CD4-positive, alpha-beta T cell (primary cell): ENCODE measurements at regions not wholly inside any gene's neighbourhood (a gene's known extent, or its start where the extent isn't known, plus 50 kb on each side); places are given as distances from the start of the nearest gene placed in this dataset.

Source experiments
- ATAC-seq: fragments of 200-7000 bp; cut with Tn5 transposase; one replicate; pipeline ENCODE4 v1.10.0; 2022; ENCODE audit warnings: mild to moderate bottlenecking; ENCODE audit not compliant: poor library complexity
- CTCF ChIA-PET: fragments of 350-600 bp; sonication (Branson Sonifier 250); formaldehyde crosslinking; loops from one replicate; lab custom pipeline; 2021; ENCODE audit warnings: antibody characterized with exemption, inconsistent platforms; lab: Charles Lee
- POLR2A ChIA-PET: fragments of 350-600 bp; sonication (Branson Sonifier 250); formaldehyde crosslinking; loops from one replicate; lab custom pipeline; 2021; ENCODE audit warnings: antibody characterized with exemption, inconsistent platforms; lab: Charles Lee
- DNase-seq, 14 experiments: peaks; one replicate each; pipeline ENCODE4 v3.0.0-alpha.2; 2013 to 2020; ENCODE audit warnings: mixed read lengths in 2 of 14
- H3K27ac ChIP-seq, 2 donors: one replicate each; pipeline versions ENCODE4 v1.5.1 to v1.7.0; 2013; ENCODE audit warnings: low read length in 2 of 2, low read depth in 1 of 2, mild to moderate bottlenecking in 1 of 2
- H3K27me3 ChIP-seq, 2 experiments: 1 replicate in 1 of 2; 2 replicates in 1 of 2; pipeline versions ENCODE4 v1.6.1 to v1.7.0; 2013; ENCODE audit warnings: low read length in 2 of 2, control low read depth in 1 of 2, mild to moderate bottlenecking in 1 of 2, moderate library complexity in 1 of 2; ENCODE audit not compliant: insufficient read depth in 2 of 2, control insufficient read depth in 1 of 2
- H3K36me3 ChIP-seq: one replicate; pipeline ENCODE4 v1.6.1; 2013; ENCODE audit warnings: low read length, control low read depth; ENCODE audit not compliant: insufficient read depth
- H3K4me1 ChIP-seq: one replicate; pipeline ENCODE4 v1.6.1; 2013; ENCODE audit warnings: low read length, control low read depth; ENCODE audit not compliant: insufficient read depth
- H3K4me3 ChIP-seq: one replicate; pipeline ENCODE4 v1.5.1; 2013; ENCODE audit warnings: mild to moderate bottlenecking, low read length, moderate library complexity
- H3K9me3 ChIP-seq, 2 experiments: 1 replicate in 1 of 2; 2 replicates in 1 of 2; pipeline versions ENCODE4 v1.6.1 to v1.7.0; 2013; ENCODE audit warnings: low read length in 2 of 2, mild to moderate bottlenecking in 2 of 2, control low read depth in 1 of 2, moderate library complexity in 1 of 2; ENCODE audit not compliant: control insufficient read depth in 1 of 2, insufficient read depth in 1 of 2
- H3K27ac Mint-ChIP-seq: one replicate; pipeline ENCODE4 v1.8.0; 2020; ENCODE audit warnings: mixed read lengths
- H3K27me3 Mint-ChIP-seq: one replicate; pipeline ENCODE4 v1.8.0; 2021; ENCODE audit warnings: mixed read lengths
- H3K36me3 Mint-ChIP-seq: one replicate; pipeline ENCODE4 v1.8.0; 2021; ENCODE audit warnings: low read depth, mixed read lengths
- H3K4me1 Mint-ChIP-seq: one replicate; pipeline ENCODE4 v1.8.0; 2021; ENCODE audit warnings: low read depth, mixed read lengths
- H3K4me3 Mint-ChIP-seq: one replicate; pipeline ENCODE4 v1.8.0; 2020; ENCODE audit warnings: mild to moderate bottlenecking, mixed read lengths
- H3K9me3 Mint-ChIP-seq: one replicate; pipeline ENCODE4 v1.8.0; 2020; ENCODE audit warnings: mixed read lengths
- intact Hi-C, 2 experiments: fragments of 100-400 bp; cut with DNase I in 1 of 2; cut with micrococcal nuclease in 1 of 2; formaldehyde crosslinking; loops; one replicate each; pipeline versions ENCODE4 v1.15.1 to v1.9.0; 2023 to 2025; cut with DNase I, micrococcal nuclease
- TF ChIP-seq, protein P1 (sequence below): fragments of 200-600 bp; IDR thresholded peaks from one replicate; pipeline ENCODE4 v1.8.0; 2022; ENCODE audit warnings: antibody characterized with exemption, mild to moderate bottlenecking

DNA sequence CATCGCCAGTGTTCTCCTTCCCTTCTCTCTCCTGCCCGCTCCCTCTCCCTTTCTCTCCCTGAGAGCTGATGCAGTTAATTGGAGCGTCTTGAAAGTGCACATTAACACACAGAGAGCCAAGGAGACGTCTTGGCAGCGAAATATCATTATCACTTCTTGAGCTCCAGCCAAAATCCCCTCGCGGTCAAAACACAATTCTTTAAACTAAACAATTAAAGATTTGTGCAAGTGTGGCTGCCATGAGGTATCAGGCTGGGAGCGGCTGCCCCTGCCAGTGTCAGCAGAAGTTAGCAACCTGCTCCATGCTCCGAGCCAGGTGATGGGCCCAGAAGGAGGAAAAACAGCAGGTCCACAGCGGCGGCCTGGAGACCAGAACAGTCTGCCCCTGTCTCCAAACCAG, 100.9 kb upstream of the FOXP4 start:
- H3K4me3 Mint-ChIP-seq: no peak overlapping the region
- POLR2A ChIA-PET: no interaction called here
- no peaks in the 10 kb centered on the region for H3K36me3 Mint-ChIP-seq
- CTCF ChIA-PET: no interaction called here
- Histone ChIP-seq H3K4me3 (no peak overlapping the region), H3K27me3 (peaks cover 6 to 8% of the 10 kb centered on the region in 2 experiments), H3K9me3 (peaks cover 0 to 3% of the 10 kb centered on the region in 2 experiments), H3K27ac (no peak overlapping the region), H3K4me1 (peaks cover 44% of the 10 kb centered on the region), H3K36me3 (no peaks in the 10 kb centered on the region)
- TF ChIP-seq, protein P1, sequence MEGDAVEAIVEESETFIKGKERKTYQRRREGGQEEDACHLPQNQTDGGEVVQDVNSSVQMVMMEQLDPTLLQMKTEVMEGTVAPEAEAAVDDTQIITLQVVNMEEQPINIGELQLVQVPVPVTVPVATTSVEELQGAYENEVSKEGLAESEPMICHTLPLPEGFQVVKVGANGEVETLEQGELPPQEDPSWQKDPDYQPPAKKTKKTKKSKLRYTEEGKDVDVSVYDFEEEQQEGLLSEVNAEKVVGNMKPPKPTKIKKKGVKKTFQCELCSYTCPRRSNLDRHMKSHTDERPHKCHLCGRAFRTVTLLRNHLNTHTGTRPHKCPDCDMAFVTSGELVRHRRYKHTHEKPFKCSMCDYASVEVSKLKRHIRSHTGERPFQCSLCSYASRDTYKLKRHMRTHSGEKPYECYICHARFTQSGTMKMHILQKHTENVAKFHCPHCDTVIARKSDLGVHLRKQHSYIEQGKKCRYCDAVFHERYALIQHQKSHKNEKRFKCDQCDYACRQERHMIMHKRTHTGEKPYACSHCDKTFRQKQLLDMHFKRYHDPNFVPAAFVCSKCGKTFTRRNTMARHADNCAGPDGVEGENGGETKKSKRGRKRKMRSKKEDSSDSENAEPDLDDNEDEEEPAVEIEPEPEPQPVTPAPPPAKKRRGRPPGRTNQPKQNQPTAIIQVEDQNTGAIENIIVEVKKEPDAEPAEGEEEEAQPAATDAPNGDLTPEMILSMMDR: no peak
- no peaks in the 10 kb centered on the region for H3K9me3 Mint-ChIP-seq
- no peak for ATAC-seq
- DNase-seq: no peak
- peaks cover 33% of the 10 kb centered on the region for H3K4me1 Mint-ChIP-seq
- H3K27ac Mint-ChIP-seq: no peak overlapping the region
- peaks cover 25% of the 10 kb centered on the region for H3K27me3 Mint-ChIP-seq
- intact Hi-C loops: no loop called here

DNA sequence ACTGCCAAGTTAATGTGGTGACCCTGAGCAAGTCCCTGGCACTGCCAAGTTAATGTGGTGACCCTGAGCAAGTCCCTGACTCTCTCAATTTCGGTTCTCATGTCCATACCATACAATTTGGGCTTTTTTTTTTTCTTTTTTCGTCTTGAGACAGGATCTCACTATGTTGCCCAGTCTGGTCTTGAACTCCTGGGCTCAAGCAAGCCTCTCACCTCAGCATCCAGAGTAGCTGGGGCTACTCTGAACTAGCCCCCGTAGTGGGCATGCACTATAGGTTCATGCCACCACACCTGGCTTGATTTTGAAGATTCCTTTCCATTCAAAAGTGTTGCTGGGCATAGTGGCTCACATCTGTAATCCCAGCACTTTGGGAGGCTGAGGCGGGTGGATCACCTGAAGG, 100.0 kb upstream of the FOXP4 start:
- Histone ChIP-seq H3K9me3 (peaks cover 0 to 3% of the 10 kb centered on the region in 2 experiments), H3K4me3 (no peak overlapping the region), H3K36me3 (no peaks in the 10 kb centered on the region), H3K27ac (no peak overlapping the region), H3K27me3 (peaks cover 6 to 8% of the 10 kb centered on the region in 2 experiments), H3K4me1 (peaks cover 36% of the 10 kb centered on the region)
- Mint-ChIP-seq H3K27ac (no peak overlapping the region), H3K4me3 (no peak overlapping the region), H3K36me3 (no peaks in the 10 kb centered on the region), H3K4me1 (peaks cover 24% of the 10 kb centered on the region), H3K9me3 (no peaks in the 10 kb centered on the region), H3K27me3 (peaks cover 25% of the 10 kb centered on the region)
- ATAC-seq (no peak), DNase-seq (no peak)
- TF ChIP-seq, protein P1: no peak
- POLR2A ChIA-PET: no interaction called here
- CTCF ChIA-PET: no interaction called here
- intact Hi-C loops: no loop called here

DNA sequence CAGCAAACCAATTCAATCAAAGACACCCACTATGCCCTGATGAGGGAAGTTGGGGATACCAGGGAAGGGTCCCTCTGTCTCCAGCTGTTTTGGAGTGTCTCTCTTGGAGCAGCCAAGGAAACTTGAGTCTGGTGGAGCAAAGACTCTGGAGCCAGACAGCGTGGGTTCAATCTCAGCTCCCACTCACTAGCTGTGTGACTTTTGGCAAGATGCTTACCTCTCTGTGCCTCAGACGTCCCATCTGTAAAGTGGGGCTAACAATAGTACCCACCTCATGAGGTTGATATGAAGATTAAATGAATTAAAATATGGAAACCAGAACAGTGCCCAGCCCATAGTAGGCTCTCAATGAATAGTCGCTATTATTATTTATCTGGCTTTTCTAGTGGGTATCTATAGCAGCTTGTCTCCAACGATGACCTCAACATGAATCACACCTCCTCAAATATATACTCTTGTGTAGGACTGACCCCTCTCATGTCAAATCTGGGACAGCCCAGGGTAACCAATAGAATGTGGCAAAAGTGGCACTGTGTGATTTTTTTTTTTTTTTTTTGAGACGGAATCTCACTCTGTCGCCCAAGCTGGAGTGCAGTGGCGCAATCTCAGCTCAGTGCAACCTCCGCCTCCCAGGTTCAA, 99.2 kb upstream of the FOXP4 start:
- H3K36me3 Mint-ChIP-seq: no peaks in the 10 kb centered on the region
- peaks cover 27% of the 10 kb centered on the region for H3K4me1 ChIP-seq
- H3K27ac Mint-ChIP-seq: no peak overlapping the region
- ChIA-PET CTCF (interaction anchor here (0.7 kb wide), 1 partner anchor 253 kb away, joined by 3 read pairs; no protein-coding TSS in a partner anchor), POLR2A (no interaction called here)
- intact Hi-C loops: no loop called here
- ATAC-seq: no peak
- H3K4me3 Mint-ChIP-seq: no peak overlapping the region
- no peaks in the 10 kb centered on the region for H3K9me3 Mint-ChIP-seq
- H3K36me3 ChIP-seq: no peaks in the 10 kb centered on the region
- H3K27me3 Mint-ChIP-seq: peaks cover 18% of the 10 kb centered on the region
- DNase-seq: no peak
- TF ChIP-seq, protein P1: no peak
- no peak overlapping the region for H3K27ac ChIP-seq
- H3K9me3 ChIP-seq: peaks cover 0 to 3% of the 10 kb centered on the region in 2 experiments
- peaks cover 15% of the 10 kb centered on the region for H3K4me1 Mint-ChIP-seq
- no peak overlapping the region for H3K4me3 ChIP-seq
- H3K27me3 ChIP-seq: peaks cover 6 to 8% of the 10 kb centered on the region in 2 experiments
